Fibroblast of gingiva (primary cell): ENCODE measurements at regions not wholly inside any gene's neighbourhood (a gene's known extent, or its start where the extent isn't known, plus 50 kb on each side); places are given as distances from the start of the nearest gene placed in this dataset.
"Not testable (repeated sequence)": the region's sequence is repeated elsewhere in the genome, so short reads cannot be mapped to it uniquely, and the experiment has no call there.

Source experiments
- DNase-seq: peaks from one replicate; pipeline ENCODE4 v3.0.0-alpha.2; 2011; ENCODE audit warnings: low read depth

GRCh38 chr17:71203953-71204352, 916.9 kb upstream of the SOX9 start:
- DNase-seq: no peak

- not testable (repeated sequence) for DNase-seq
Observed at GRCh38 chr17:71205951-71206350, 914.9 kb upstream of the SOX9 start.

- DNase-seq: peak; percentile 77
Observed at GRCh38 chr17:71208111-71208704, 912.6 kb upstream of the SOX9 start.

DNA sequence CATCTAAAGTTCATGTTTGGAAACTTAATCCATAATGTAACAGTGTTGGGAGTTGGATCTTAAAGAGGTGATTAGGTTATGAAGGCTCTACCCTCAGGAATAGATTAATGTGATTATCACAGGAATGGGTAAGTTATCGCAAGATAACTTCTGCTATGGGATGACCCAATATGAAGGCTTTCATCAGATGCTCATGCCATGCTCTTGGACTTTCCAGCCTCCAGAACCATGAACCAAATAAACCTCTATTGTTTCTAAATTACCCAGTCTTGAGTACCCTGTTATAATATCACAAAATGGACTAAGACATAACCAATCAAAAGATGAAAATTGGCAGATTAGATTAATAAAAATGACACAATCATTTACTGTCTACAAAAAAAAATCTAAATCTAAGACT, 906.9 kb upstream of the SOX9 start:
- no peak for DNase-seq

DNA sequence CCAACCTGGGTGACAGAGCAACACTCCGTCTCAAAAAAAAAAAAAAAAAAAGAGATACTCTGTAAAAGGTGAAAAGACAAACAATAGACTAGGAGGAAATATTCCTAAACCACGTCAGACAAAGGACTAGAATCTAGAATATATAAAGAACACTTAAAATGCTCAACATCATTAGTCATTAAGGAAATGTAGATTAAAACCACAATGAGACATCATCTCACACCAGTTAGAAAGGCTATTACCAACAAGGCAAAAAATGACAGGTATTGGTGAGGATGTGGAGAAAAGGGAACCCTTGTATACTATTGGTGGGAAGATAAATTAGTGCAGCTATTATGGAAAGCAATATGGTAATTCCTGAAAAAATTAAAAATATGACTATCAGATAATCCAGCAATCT, 903.1 kb upstream of the SOX9 start:
- DNase-seq: no peak

- DNase-seq: no peak
Observed at GRCh38 chr17:71224824-71225575, 895.8 kb upstream of the SOX9 start.

DNA sequence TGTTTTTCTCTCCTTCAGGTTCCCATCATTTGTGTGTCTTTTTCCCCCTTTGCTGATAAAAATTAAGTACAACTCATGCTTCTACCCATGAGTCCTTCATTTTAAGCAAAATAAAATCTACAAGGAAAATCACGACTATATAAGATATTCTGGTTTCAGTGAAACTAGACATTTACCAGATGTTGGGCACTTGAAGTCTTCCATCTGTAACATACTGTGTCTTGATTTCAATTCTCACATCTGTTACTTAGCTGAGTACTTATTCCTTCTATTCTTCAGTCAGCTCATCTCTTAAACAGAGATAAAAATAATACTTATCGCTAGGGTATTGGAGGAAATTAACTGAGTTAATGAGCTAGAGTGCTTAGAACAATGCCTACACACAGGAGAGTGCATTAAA, 893.0 kb upstream of the SOX9 start:
- no peak for DNase-seq

DNA sequence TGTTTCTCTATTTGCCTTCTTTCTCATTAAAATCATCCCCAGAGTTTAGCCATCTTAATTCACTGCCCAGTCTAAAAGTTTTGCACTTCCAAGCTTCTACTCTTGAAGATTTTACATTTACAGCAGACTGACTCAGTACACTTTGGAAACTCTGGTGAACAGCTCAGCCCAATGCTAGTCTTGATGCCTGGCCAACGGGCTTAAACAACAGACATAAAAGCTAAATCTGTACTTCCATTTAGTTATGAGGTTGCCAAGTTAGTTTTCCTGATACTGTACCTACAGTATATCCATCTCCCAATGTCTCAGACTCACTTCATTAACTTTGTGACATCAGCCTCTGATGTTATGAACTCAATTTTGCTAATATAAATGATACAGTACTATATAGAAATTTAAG, 891.8 kb upstream of the SOX9 start:
- no peak for DNase-seq

DNA sequence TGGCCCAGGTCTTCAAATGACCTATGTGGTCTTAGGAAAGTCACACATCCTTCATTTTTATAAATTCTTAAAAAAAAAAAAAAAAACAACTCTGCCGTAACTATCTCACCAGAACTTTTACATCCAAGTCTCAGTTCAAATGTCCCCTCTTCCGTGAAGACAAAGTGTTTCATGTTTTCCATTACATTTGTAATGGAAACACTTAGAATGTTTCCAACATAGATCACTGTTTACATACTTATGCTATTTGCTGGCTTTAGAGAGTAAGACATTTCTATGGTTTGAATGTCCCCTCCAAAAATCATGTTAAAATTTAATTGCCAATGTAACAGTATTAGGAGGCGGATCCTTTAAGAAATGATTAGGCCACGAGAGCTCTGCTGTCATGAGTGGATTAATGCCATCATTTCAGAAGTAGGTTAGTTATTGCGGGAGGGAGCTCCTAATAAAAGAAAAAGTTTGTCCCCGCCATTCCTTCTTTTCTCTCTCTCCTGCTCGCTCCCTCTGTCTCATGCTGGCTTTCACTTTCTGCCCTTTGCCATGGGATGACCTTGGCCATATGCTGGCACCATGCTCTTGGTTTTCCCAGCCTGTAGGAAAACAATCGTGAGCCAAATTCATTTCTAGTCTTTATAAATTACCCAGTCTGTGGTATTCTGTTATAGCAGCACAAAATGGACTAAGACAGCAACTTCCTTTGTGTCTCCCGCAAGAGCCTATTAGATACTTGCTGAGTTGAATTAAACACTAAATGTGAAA, 887.8 kb upstream of the SOX9 start:
- no peak for DNase-seq

- peak; percentile 4 for DNase-seq
Observed at GRCh38 chr17:71234349-71234748, 886.5 kb upstream of the SOX9 start.

GRCh38 chr17:71237903-71238538, 882.8 kb upstream of the SOX9 start:
- DNase-seq: peak; percentile 52

DNA sequence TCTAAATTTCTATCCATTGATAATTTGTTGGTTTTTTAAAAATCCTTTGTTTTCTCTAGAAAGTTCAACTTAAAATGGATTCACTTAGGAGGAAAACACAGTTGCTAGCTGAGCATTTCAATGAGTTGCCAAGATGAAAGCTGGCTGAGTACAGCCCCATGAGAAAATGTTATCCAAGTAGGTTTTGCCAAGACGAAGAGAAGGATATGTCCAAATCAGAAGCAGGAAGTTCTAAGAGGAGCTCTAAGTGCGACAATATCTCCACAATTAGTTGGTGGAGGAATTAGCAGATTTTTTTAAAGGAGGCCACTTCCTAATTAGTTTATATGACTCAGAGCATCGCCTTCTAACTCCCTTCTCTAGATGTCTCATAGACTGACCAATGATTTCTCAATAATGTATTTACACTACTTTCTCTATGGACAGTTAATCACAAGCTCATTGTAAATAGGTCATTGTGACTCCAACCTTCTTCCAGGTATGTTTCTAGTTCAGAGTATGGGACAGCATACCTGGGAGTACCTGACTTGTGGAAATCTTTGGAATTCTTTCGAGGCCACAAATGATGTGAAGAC, 873.3 kb upstream of the SOX9 start:
- peak; percentile 1 for DNase-seq

- DNase-seq: no peak
Observed at GRCh38 chr17:71251276-71251675, 869.5 kb upstream of the SOX9 start.

DNA sequence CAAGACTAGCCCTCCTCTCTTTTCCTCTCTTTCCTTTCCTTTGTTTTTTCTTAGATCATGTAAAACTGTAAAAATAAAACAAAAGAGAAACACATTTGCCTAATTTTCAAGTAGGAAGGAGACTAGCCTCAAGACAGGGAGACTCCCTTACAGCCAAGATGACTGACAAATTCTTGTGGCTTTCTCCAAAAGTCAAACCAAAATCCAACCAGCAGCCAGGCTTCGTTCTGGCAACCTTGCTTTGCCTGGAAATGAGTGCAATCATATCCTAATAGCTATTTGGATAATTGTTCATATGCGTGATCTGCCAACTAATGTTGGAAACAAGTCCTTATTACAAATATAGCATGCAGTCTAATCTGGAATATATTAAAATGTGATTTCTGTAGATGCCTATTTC, 868.9 kb upstream of the SOX9 start:
- DNase-seq: peak; percentile 65

GRCh38 chr17:71252436-71252835, 868.4 kb upstream of the SOX9 start:
- DNase-seq: no peak

GRCh38 chr17:71257096-71257495, 863.7 kb upstream of the SOX9 start:
- no peak for DNase-seq

DNA sequence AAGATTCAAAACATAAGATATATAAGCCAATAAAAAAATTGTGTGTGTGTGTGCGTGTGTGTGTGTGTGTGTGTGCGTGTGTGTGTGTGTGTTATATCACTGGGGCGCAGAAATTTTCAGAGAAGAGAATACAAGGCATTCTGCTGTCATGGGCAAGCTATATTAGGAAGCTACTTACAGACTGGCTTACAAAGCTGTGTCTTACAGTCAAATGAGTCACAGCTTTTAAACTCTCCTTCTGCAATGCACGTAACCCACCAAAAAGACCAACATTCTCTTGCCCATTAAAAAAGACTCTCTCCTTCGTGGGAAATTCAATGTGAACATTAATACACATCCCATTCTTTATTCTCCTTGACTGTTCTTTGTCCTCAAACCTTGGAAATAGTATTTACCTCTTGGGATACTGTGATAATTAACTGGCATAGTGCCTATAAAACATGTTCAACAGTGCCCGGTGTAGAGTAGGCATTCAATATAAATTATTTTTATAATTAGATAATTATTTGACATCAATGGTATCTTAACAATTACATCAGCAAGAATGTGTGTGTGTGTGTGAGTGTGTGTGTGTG, 860.4 kb upstream of the SOX9 start:
- no peak for DNase-seq

DNA sequence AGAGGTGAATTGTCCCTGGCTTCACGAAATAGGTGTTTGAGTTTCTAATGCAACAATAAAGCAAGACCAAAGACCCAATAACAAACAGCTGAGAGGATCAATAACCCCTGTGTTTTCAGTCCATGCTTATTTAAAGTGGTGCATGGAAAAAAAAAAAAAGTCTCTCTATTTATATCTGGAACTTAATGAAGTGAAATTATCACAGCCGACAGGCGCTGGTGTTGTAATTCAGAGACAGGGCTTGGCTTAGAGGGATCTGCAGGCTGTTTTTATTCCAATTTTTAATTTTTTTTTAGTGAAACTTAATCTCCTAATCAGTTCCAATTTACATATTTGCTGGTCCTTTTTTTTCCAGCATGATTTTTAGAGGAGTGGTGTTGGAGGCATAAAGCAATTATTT, 858.2 kb upstream of the SOX9 start:
- DNase-seq: no peak

DNA sequence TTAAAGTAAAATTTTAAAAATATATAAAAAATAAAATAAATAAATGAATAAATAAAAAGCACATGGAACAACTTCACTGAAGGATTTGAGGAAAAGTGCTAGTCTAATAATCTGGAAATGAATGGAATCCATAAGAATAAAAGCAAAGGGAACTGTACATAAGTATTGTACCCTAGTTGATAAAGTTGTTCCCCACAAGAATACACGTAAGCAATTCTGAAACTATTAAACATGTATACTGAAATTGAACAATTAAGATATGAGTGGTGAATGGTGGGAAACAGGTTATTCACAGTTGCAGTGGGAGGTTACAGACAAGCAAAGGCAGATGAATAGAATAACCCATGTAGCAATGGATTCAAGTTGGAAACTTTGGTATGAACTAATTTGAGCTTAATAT, 853.2 kb upstream of the SOX9 start:
- DNase-seq: no peak

DNA sequence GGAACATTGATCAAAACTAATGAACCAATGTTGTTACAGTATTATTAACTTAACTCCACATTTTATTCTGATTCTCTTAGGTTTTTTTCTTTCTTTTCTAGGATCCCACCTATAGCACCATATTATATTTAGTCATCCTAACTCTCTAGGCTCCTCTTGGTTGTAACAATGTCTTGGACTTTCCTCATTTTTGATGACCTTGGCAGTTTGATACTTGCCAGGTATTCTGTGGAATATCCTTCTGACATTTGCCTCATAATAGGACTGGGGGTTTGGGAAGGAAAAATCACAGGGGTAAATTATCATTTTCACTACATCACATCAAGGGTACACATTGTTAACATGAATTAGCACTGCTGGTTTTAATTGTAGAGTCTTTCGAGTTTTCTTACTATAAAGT, 851.6 kb upstream of the SOX9 start:
- DNase-seq: no peak

- peak; percentile 59 for DNase-seq
Observed at GRCh38 chr17:71273441-71273840, 847.4 kb upstream of the SOX9 start.

- DNase-seq: no peak
Observed at GRCh38 chr17:71276079-71276478, 844.7 kb upstream of the SOX9 start.
